HCT116 (cell line): ENCODE measurements at regions not wholly inside any gene's neighbourhood (a gene's known extent, or its start where the extent isn't known, plus 50 kb on each side); places are given as distances from the start of the nearest gene placed in this dataset.

ENCODE experiments used
- ATAC-seq: fragments of 200-7000 bp; cut with Tn5 transposase; 2 replicates; pipeline ENCODE4 v1.9.1; 2020; ENCODE audit warnings: mild to moderate bottlenecking, moderate library complexity
- BruUV-seq: library from RNA; stranded (reverse); fragments of 400-500 nt; replicated peaks from 2 replicates; lab custom pipeline; 2021; lab: Mats Ljungman, UMichigan
- CTCF ChIA-PET: fragments of 300-600 bp; sonication (Branson Sonifier 250); formaldehyde crosslinking; loops from one replicate; lab custom pipeline; 2021; ENCODE audit warnings: antibody characterized with exemption; lab: Charles Lee
- POLR2A ChIA-PET: fragments of 300-600, 350-600 bp; sonication (Branson Sonifier 250); formaldehyde crosslinking; loops from one replicate; lab custom pipeline; 2021; ENCODE audit warnings: antibody characterized with exemption; lab: Charles Lee
- RAD21 ChIA-PET, 2 experiments: fragments of 300-600 bp; sonication (Branson Sonifier 250); formaldehyde crosslinking; loops; one replicate each; lab custom pipeline; 2023; ENCODE audit warnings: low total read pairs in 2 of 2; ENCODE audit not compliant: uncharacterized antibody in 2 of 2, unreplicated experiment in 2 of 2, low non-redundant PET in 1 of 2; lab: Charles Lee
- DNase-seq: peaks from one replicate; pipeline ENCODE4 v3.0.0-alpha.2; 2010; ENCODE audit warnings: low read depth, low spot score
- H2AFZ ChIP-seq: fragments of 200-600 bp; shearing (Covaris generic), sonication (generic); 2 replicates; pipeline ENCODE4 v1.6.1; 2017; ENCODE audit warnings: low read depth, mixed run types, mixed read lengths, antibody characterized with exemption, low read length; ENCODE audit not compliant: poor library complexity, severe bottlenecking
- H3K27ac ChIP-seq: 2 replicates; pipeline ENCODE4 v1.5.1; 2012; ENCODE audit warnings: low read depth, low read length
- H3K27me3 ChIP-seq: fragments of 200-600 bp; sonication (generic); 2 replicates; pipeline ENCODE4 v1.6.1; 2016; ENCODE audit warnings: mixed run types, low read length, mixed read lengths; ENCODE audit not compliant: insufficient read depth
- H3K36me3 ChIP-seq, 2 experiments: fragments of 200-500 bp in 1 of 2; fragments of 200-600 bp in 1 of 2; sonication (Bioruptor generic) in 1 of 2; sonication (generic) in 1 of 2; 2 replicates each; pipeline versions ENCODE4 v1.5.1 to v1.6.1; 2014 to 2016; ENCODE audit warnings: low read length in 2 of 2, inconsistent platforms in 1 of 2, mixed read lengths in 1 of 2, mixed run types in 1 of 2; ENCODE audit not compliant: insufficient read depth in 2 of 2, control insufficient read depth in 1 of 2
- H3K4me1 ChIP-seq, 2 experiments: fragments of 200-600 bp in 1 of 2; sonication (generic) in 1 of 2; 2 replicates each; pipeline versions ENCODE4 v1.5.1 to v1.6.1; 2012 to 2017; ENCODE audit warnings: low read length in 2 of 2, inconsistent platforms in 1 of 2, mild to moderate bottlenecking in 1 of 2, mixed read lengths in 1 of 2, mixed run types in 1 of 2, moderate library complexity in 1 of 2; ENCODE audit not compliant: insufficient read depth in 2 of 2, control insufficient read depth in 1 of 2
- H3K4me2 ChIP-seq: fragments of 200-600 bp; sonication (generic); 2 replicates; pipeline ENCODE4 v1.6.1; 2017; ENCODE audit warnings: mixed run types, low read length, mixed read lengths
- H3K4me3 ChIP-seq, 2 experiments: fragments of 200-600 bp in 1 of 2; sonication (generic) in 1 of 2; replicated peaks in 1 of 2; 2 replicates each; pipeline ENCODE4 v1.5.1; 2011 to 2016; ENCODE audit warnings: low read length in 2 of 2, control low read depth in 1 of 2, low read depth in 1 of 2, mild to moderate bottlenecking in 1 of 2, mixed read lengths in 1 of 2, mixed run types in 1 of 2
- H3K79me2 ChIP-seq: fragments of 200-600 bp; sonication (generic); 2 replicates; pipeline ENCODE4 v1.6.1; 2017; ENCODE audit warnings: mild to moderate bottlenecking, mixed run types, low read length, moderate library complexity, mixed read lengths; ENCODE audit not compliant: insufficient read depth
- H3K9ac ChIP-seq: fragments of 200-600 bp; sonication (generic); 2 replicates; pipeline ENCODE4 v1.6.1; 2016; ENCODE audit warnings: low read length, mixed read lengths
- H3K9me2 ChIP-seq: fragments of 200-600 bp; sonication (generic), shearing (Covaris generic); 2 replicates; pipeline ENCODE4 v1.6.1; 2017; ENCODE audit warnings: mixed run types, mild to moderate bottlenecking, moderate library complexity; ENCODE audit not compliant: insufficient read depth
- H3K9me3 ChIP-seq, 2 experiments: fragments of 200-500 bp in 1 of 2; fragments of 200-600 bp in 1 of 2; sonication (Bioruptor generic) in 1 of 2; sonication (generic) in 1 of 2; 2 replicates each; pipeline ENCODE4 v1.6.1; 2014 to 2017; ENCODE audit warnings: low read length in 2 of 2, mixed read lengths in 2 of 2, inconsistent platforms in 1 of 2, low read depth in 1 of 2, mild to moderate bottlenecking in 1 of 2, mixed run types in 1 of 2, moderate library complexity in 1 of 2; ENCODE audit not compliant: control insufficient read depth in 1 of 2, insufficient read depth in 1 of 2
- H4K20me1 ChIP-seq: fragments of 200-600 bp; sonication (generic), shearing (Covaris generic); 2 replicates; pipeline ENCODE4 v1.6.1; 2017; ENCODE audit warnings: mixed run types, mild to moderate bottlenecking, moderate library complexity; ENCODE audit not compliant: insufficient read depth
- ATF3 ChIP-seq: IDR thresholded peaks from 2 replicates; pipeline ENCODE4 v1.6.1; 2012
- CBX3 ChIP-seq: IDR thresholded peaks from 2 replicates; pipeline ENCODE4 v1.6.1; 2012; ENCODE audit warnings: low read depth
- CEBPB ChIP-seq: IDR thresholded peaks from 2 replicates; pipeline ENCODE4 v1.6.1; 2012; ENCODE audit warnings: low read depth
- EGR1 ChIP-seq: IDR thresholded peaks from 2 replicates; pipeline ENCODE4 v1.6.1; 2012; ENCODE audit warnings: low read depth
- EZH2phosphoT487 ChIP-seq: fragments of 200-600 bp; IDR thresholded peaks from 2 replicates; pipeline ENCODE4 v1.6.1; 2018; ENCODE audit warnings: antibody characterized with exemption, borderline replicate concordance
- FOSL1 ChIP-seq: IDR thresholded peaks from 2 replicates; pipeline ENCODE4 v1.6.1; 2012; ENCODE audit warnings: low read depth
- JUND ChIP-seq: IDR thresholded peaks from 2 replicates; pipeline ENCODE4 v1.6.1; 2012
- MAX ChIP-seq: IDR thresholded peaks from 2 replicates; pipeline ENCODE4 v1.6.1; 2012
- POLR2A ChIP-seq: IDR thresholded peaks from 2 replicates; pipeline ENCODE4 v1.7.0; 2011; ENCODE audit warnings: borderline replicate concordance; ENCODE audit not compliant: insufficient read depth, insufficient read length; ENCODE audit errors: extremely low read depth
- POLR2AphosphoS5 ChIP-seq: IDR thresholded peaks from 2 replicates; pipeline ENCODE4 v1.6.1; 2011; ENCODE audit warnings: mild to moderate bottlenecking, low read depth, low read length, moderate library complexity
- RAD21 ChIP-seq: IDR thresholded peaks from 2 replicates; pipeline ENCODE4 v1.6.1; 2012; ENCODE audit warnings: low read depth, mild to moderate bottlenecking
- REST ChIP-seq: IDR thresholded peaks from 2 replicates; pipeline ENCODE4 v1.6.1; 2012; ENCODE audit warnings: low read depth
- SIN3A ChIP-seq: IDR thresholded peaks from 2 replicates; pipeline ENCODE4 v1.6.1; 2012; ENCODE audit warnings: low read depth
- SP1 ChIP-seq: IDR thresholded peaks from 2 replicates; pipeline ENCODE4 v1.6.1; 2012; ENCODE audit warnings: low read depth
- SRF ChIP-seq: IDR thresholded peaks from 2 replicates; pipeline ENCODE4 v1.6.1; 2012; ENCODE audit warnings: low read depth
- TCF7L2 ChIP-seq: IDR thresholded peaks from 2 replicates; pipeline ENCODE4 v1.7.0; 2011; ENCODE audit warnings: borderline replicate concordance, inconsistent platforms; ENCODE audit not compliant: insufficient read depth, insufficient read length; ENCODE audit errors: extremely low read depth
- YY1 ChIP-seq: IDR thresholded peaks from 2 replicates; pipeline ENCODE4 v1.6.1; 2011; ENCODE audit warnings: low read length, low read depth, moderate library complexity, mild to moderate bottlenecking; ENCODE audit not compliant: insufficient replicate concordance; ENCODE audit errors: extremely low read depth
- ZNF274 ChIP-seq: fragments of 200-500 bp; sonication (Bioruptor generic); IDR thresholded peaks from 2 replicates; pipeline ENCODE4 v1.6.1; 2014; ENCODE audit warnings: mild to moderate bottlenecking, low read depth, low read length, inconsistent platforms
- intact Hi-C: fragments of 100-400 bp; cut with micrococcal nuclease; formaldehyde crosslinking; loops from 2 replicates; pipeline ENCODE4 v1.10.0; 2022

- Histone ChIP-seq H2AFZ (no peak overlapping the region), H3K9me2 (no peaks in the 10 kb centered on the region), H3K27ac (no peak overlapping the region), H3K9me3 (peaks cover 0 to 8% of the 10 kb centered on the region in 2 experiments; a peak in 1 of 4 replicates), H3K36me3 (no peaks in the 10 kb centered on the region), H3K4me2 (no peak overlapping the region), H3K79me2 (no peaks in the 10 kb centered on the region), H3K4me3 (no peak overlapping the region), H4K20me1 (no peaks in the 10 kb centered on the region), H3K4me1 (no peaks in the 10 kb centered on the region), H3K9ac (no peak overlapping the region), H3K27me3 (no peaks in the 10 kb centered on the region)
- no TSS peak for BruUV-seq
- no peak for ATAC-seq
- TF ChIP-seq CEBPB (no peak), SRF (no peak), FOSL1 (no peak), ZNF274 (no peak), MAX (no peak), ATF3 (no peak), JUND (no peak), POLR2A (no peak), RAD21 (no peak)
- no peak for DNase-seq
- ChIA-PET RAD21 (no interaction called here), POLR2A (no interaction called here), CTCF (no interaction called here)
- intact Hi-C loops, result no loop called here
Observed at GRCh38 chr20:7728338-7728737, 211.9 kb downstream of the HAO1 start.

- no peaks in the 10 kb centered on the region for H3K79me2 ChIP-seq
- H3K4me3 ChIP-seq, result no peak overlapping the region
- CTCF ChIA-PET, result no interaction called here
- H2AFZ ChIP-seq, result no peak overlapping the region
- DNase-seq (no peak), ATAC-seq (no peak)
- POLR2A ChIA-PET, result no interaction called here
- H3K4me2 ChIP-seq, result no peak overlapping the region
- H3K27me3 ChIP-seq, result no peaks in the 10 kb centered on the region
- intact Hi-C loops, result no loop called here
- no peaks in the 10 kb centered on the region for H3K9me2 ChIP-seq
- RAD21 ChIA-PET, result no interaction called here
- H3K9ac ChIP-seq, result no peak overlapping the region
- H3K9me3 ChIP-seq, result peaks cover 0 to 4% of the 10 kb centered on the region in 2 experiments; a peak in 1 of 4 replicates
- H3K36me3 ChIP-seq, result no peaks in the 10 kb centered on the region
- TF ChIP-seq EZH2phosphoT487 (no peak), ATF3 (no peak), JUND (no peak), CEBPB (no peak), POLR2AphosphoS5 (no peak), EGR1 (no peak), REST (no peak), CBX3 (no peak), POLR2A (no peak), ZNF274 (no peak), TCF7L2 (no peak), SRF (no peak), SP1 (no peak), SIN3A (no peak), FOSL1 (no peak), YY1 (no peak), RAD21 (no peak)
- TF ChIP-seq, all 23 proteins: peak for 0
- no peak overlapping the region for H3K27ac ChIP-seq
- no TSS peak for BruUV-seq
- no peaks in the 10 kb centered on the region for H3K4me1 ChIP-seq
- H4K20me1 ChIP-seq, result no peaks in the 10 kb centered on the region
Observed at GRCh38 chr20:7734216-7734615, 206.0 kb downstream of the HAO1 start.
